Adrenal gland (tissue), 9 donors: ENCODE measurements at regions not wholly inside any gene's neighbourhood (a gene's known extent, or its start where the extent isn't known, plus 50 kb on each side); places are given as distances from the start of the nearest gene placed in this dataset.

Experiments
- DNase-seq, 7 donors: peaks; one replicate each; pipeline ENCODE4 v3.0.0-alpha.2; 2019 to 2020
- H3K27ac ChIP-seq, 5 donors: fragments of 200-600 bp; sonication (generic) in 4 of 5; 1 replicate in 3 of 5; 2 replicates in 2 of 5; pipeline versions ENCODE4 v1.5.1 to v1.8.0; 2016 to 2020; ENCODE audit warnings: mild to moderate bottlenecking in 1 of 5
- H3K27me3 ChIP-seq: fragments of 200-600 bp; 2 replicates; pipeline ENCODE4 v1.8.0; 2021
- H3K36me3 ChIP-seq, 2 donors: fragments of 200-600 bp; replicated peaks in 1 of 2; 1 replicate in 1 of 2; 2 replicates in 1 of 2; pipeline versions ENCODE4 v1.5.1 to v1.8.0; 2018 to 2022
- H3K4me1 ChIP-seq, 2 donors: fragments of 200-600 bp; replicated peaks in 1 of 2; 1 replicate in 1 of 2; 2 replicates in 1 of 2; pipeline versions ENCODE4 v1.5.1 to v1.8.0; 2018 to 2021
- H3K4me3 ChIP-seq, 4 donors: fragments of 200-600 bp; sonication (generic) in 3 of 4; one replicate each; pipeline ENCODE4 v1.5.1; 2016 to 2018
- H3K9me3 ChIP-seq, 3 donors: fragments of 200-600 bp; sonication (generic) in 1 of 3; replicated peaks in 1 of 3; 1 replicate in 2 of 3; 2 replicates in 1 of 3; pipeline versions ENCODE4 v1.5.1 to v1.8.0; 2016 to 2021
- CTCF ChIP-seq, 6 experiments: fragments of 450-650 bp in 4 of 6; fragments of 200-600 bp in 2 of 6; sonication (generic) in 1 of 6; IDR thresholded peaks; 1 replicate in 5 of 6; 2 replicates in 1 of 6; pipeline versions ENCODE4 v1.5.1 to v1.8.0; 2016 to 2021; ENCODE audit warnings: antibody characterized with exemption in 6 of 6, mild to moderate bottlenecking in 2 of 6, moderate library complexity in 1 of 6
- POLR2A ChIP-seq, 2 donors: fragments of 450-650 bp; IDR thresholded peaks; one replicate each; pipeline ENCODE4 v1.6.1; 2017; ENCODE audit warnings: antibody characterized with exemption in 2 of 2, mild to moderate bottlenecking in 2 of 2, moderate library complexity in 1 of 2
- WGBS, 4 donors: extraction: QIAGEN DNeasy Blood & Tissue Kit in 2 of 4; methylation state at CpG; one replicate each; pipeline versions ENCODE4 v1.1.5 to v1.1.7; 2013 to 2017; 5-methylcytosine and 5-hydroxymethylcytosine counted together
- intact Hi-C, 2 donors: fragments of 100-400 bp; cut with DNase I; formaldehyde crosslinking; loops; one replicate each; pipeline versions ENCODE4 v1.14.1 to v1.15.0; 2022 to 2023
- donor health status: healthy with polysubstance abuse.
- donor health status: Bipolar disorder and iron deficiency.
- donor health status: DM: yes; HTN: yes; CAD: no.
- donor health status: DM: no; HTN: no; CAD: no.
- donor health status: DM: no; HTN: no; CAD: no.

DNA sequence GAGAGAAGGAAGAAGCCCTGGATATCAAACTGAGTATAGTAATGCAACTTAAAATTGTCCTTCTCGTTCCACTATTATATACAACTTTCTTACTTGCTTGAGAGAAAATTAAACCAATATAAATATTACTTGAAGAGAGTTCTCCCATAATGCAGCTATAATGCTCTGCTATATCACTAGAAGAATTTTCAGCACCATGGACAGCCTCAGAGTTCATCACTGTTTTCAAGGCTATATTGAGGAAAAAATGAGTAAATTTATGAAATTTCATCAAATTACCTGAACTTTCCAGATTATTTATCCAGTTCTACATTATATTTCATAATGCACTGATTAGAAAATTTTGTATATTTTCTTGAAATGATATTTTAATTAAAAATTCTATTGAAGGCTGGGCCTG, 1053.5 kb upstream of the FAM98A start:
- H3K4me1 ChIP-seq, result no peaks in the 10 kb centered on the region
- intact Hi-C loops, result no loop called here
- no peaks in the 10 kb centered on the region for H3K36me3 ChIP-seq
- TF ChIP-seq POLR2A (IDR thresholded peaks at IDR 0.05), result no peak
- TF ChIP-seq CTCF (IDR thresholded peaks at IDR 0.05), result no peak
- H3K9me3 ChIP-seq, result no peaks in the 10 kb centered on the region
- H3K27ac ChIP-seq, result no peak overlapping the region
- H3K27me3 ChIP-seq, result no peaks in the 10 kb centered on the region
- WGBS, 4 donors, result 41 to 59% (median 52%) methylated on average over 1 of the region's 1 CpG
- DNase-seq, result no peak
- no peak overlapping the region for H3K4me3 ChIP-seq

- intact Hi-C loops, result no loop called here
- DNase-seq, result no peak
- Histone ChIP-seq H3K27me3 (no peaks in the 10 kb centered on the region), H3K36me3 (no peaks in the 10 kb centered on the region), H3K4me1 (no peaks in the 10 kb centered on the region), H3K27ac (no peak overlapping the region), H3K9me3 (no peaks in the 10 kb centered on the region), H3K4me3 (no peak overlapping the region)
- TF ChIP-seq CTCF (IDR thresholded peaks at IDR 0.05), result no peak
- TF ChIP-seq POLR2A (IDR thresholded peaks at IDR 0.05), result no peak
- 80 to 90% (median 89%) methylated on average over 3 of the region's 3 CpGs for WGBS, 4 donors
Observed at GRCh38 chr2:34646901-34647300, 1047.8 kb upstream of the FAM98A start.

DNA sequence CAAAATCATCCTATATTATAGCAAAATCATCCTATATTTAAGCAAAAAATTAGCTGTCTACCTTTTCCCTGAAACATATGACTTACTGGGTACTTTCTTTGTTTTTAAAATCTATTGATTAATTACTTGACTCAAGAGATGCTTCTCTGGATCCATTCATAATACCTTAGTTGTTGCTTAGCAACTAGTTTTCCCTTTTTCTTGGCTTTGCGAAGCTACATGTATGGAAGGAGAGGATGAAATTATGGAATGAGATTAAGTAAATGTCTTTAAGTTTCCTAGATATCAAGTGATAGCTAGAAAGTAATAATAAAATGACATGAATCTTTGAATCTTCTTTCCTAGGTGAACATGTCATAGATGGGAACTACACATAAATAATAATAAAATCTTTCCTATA, 1033.2 kb upstream of the FAM98A start:
- no peaks in the 10 kb centered on the region for H3K27me3 ChIP-seq
- no peak overlapping the region for H3K4me3 ChIP-seq
- WGBS, 4 donors, result 73 to 93% (median 85%) methylated on average over 1 of the region's 1 CpG
- DNase-seq, result no peak
- H3K36me3 ChIP-seq, result no peaks in the 10 kb centered on the region
- no peaks in the 10 kb centered on the region for H3K4me1 ChIP-seq
- no peak overlapping the region for H3K27ac ChIP-seq
- no peak for TF ChIP-seq POLR2A (IDR thresholded peaks at IDR 0.05)
- no peak for TF ChIP-seq CTCF (IDR thresholded peaks at IDR 0.05)
- intact Hi-C loops, result no loop called here
- no peaks in the 10 kb centered on the region for H3K9me3 ChIP-seq

GRCh38 chr2:34627003-34627402, 1027.9 kb upstream of the FAM98A start:
- H3K27me3 ChIP-seq, result no peaks in the 10 kb centered on the region
- H3K4me1 ChIP-seq, result no peaks in the 10 kb centered on the region
- 24 to 37% (median 35%) methylated on average over 3 of the region's 3 CpGs for WGBS, 4 donors
- H3K36me3 ChIP-seq, result no peaks in the 10 kb centered on the region
- TF ChIP-seq POLR2A (IDR thresholded peaks at IDR 0.05) (no peak), CTCF (IDR thresholded peaks at IDR 0.05) (no peak)
- no peaks in the 10 kb centered on the region for H3K9me3 ChIP-seq
- no peak overlapping the region for H3K4me3 ChIP-seq
- no peak overlapping the region for H3K27ac ChIP-seq
- no peak for DNase-seq
- intact Hi-C loops, result no loop called here
